GM12878 (cell line): ENCODE measurements at regions not wholly inside any gene's neighbourhood (a gene's known extent, or its start where the extent isn't known, plus 50 kb on each side); places are given as distances from the start of the nearest gene placed in this dataset.

Source experiments
- ATAC-seq: fragments of 200-7000 bp; cut with Tn5 transposase; 3 replicates; pipeline ENCODE4 v1.9.1; 2020; ENCODE audit warnings: mild to moderate bottlenecking, moderate library complexity
- BruUV-seq: library from RNA; stranded (reverse); fragments of 400-500 nt; replicated peaks from 2 replicates; lab custom pipeline; 2021; lab: Mats Ljungman, UMichigan
- CTCF ChIA-PET: fragments of 300-600 bp; sonication (Branson Sonifier 250); formaldehyde crosslinking; extraction: SDS; loops from one replicate; lab custom pipeline; 2021; ENCODE audit warnings: inconsistent platforms; lab: Yijun Ruan, JAX
- POLR2A ChIA-PET: fragments of 350-600 bp; formaldehyde crosslinking; extraction: SDS; loops from one replicate; lab custom pipeline; 2021; ENCODE audit warnings: inconsistent platforms; lab: Charles Lee
- RAD21 ChIA-PET: fragments of 300-600 bp; sonication (Branson Sonifier 250); formaldehyde crosslinking; loops from one replicate; lab custom pipeline; 2023; ENCODE audit warnings: antibody characterized with exemption; ENCODE audit not compliant: unreplicated experiment; lab: Charles Lee
- SMC1A ChIA-PET: fragments of 300-600 bp; sonication (Branson Sonifier 250); formaldehyde crosslinking; loops from one replicate; lab custom pipeline; 2023; ENCODE audit not compliant: unreplicated experiment, uncharacterized antibody; lab: Charles Lee
- DNase-seq: peaks from one replicate; pipeline ENCODE4 v3.0.0-alpha.2; 2011; ENCODE audit warnings: low read depth, low spot score
- FAIRE-seq: peaks from 3 replicates; lab custom pipeline; 2011; peaks lifted over from hg19 to GRCh38; lab: Jason Lieb, UNC
- H2AFZ ChIP-seq: 2 replicates; pipeline ENCODE4 v1.6.0; 2011; ENCODE audit warnings: low read depth, low read length, control low read depth; ENCODE audit not compliant: control insufficient read depth
- H3K27ac ChIP-seq: 2 replicates; pipeline ENCODE4 v1.5.1; 2011; ENCODE audit warnings: control low read depth; ENCODE audit not compliant: control insufficient read depth, insufficient read depth
- H3K27me3 ChIP-seq, 2 experiments: replicated peaks in 1 of 2; 2 replicates each; pipeline versions ENCODE4 v1.6.0 to v1.6.1; 2011; ENCODE audit warnings: low read length in 1 of 2; ENCODE audit not compliant: control insufficient read depth in 2 of 2, insufficient read depth in 2 of 2
- H3K36me3 ChIP-seq, 2 experiments: 2 replicates each; pipeline ENCODE4 v1.5.1; 2011; ENCODE audit warnings: low read length in 1 of 2; ENCODE audit not compliant: control insufficient read depth in 2 of 2, insufficient read depth in 2 of 2
- H3K4me1 ChIP-seq: 2 replicates; pipeline ENCODE4 v1.6.1; 2011; ENCODE audit warnings: mild to moderate bottlenecking, low read length, moderate library complexity, mixed read lengths; ENCODE audit not compliant: control insufficient read depth, insufficient read depth
- H3K4me2 ChIP-seq: 2 replicates; pipeline ENCODE4 v1.6.0; 2011; ENCODE audit warnings: control low read depth; ENCODE audit not compliant: control insufficient read depth, insufficient read depth
- H3K4me3 ChIP-seq: fragments of 200-600 bp; sonication (generic); 2 replicates; pipeline ENCODE4 v1.5.1; 2016
- H3K79me2 ChIP-seq: 2 replicates; pipeline ENCODE4 v1.6.0; 2011; ENCODE audit warnings: low read length; ENCODE audit not compliant: control insufficient read depth, insufficient read depth
- H3K9ac ChIP-seq: 2 replicates; pipeline ENCODE4 v1.8.0; 2011; ENCODE audit warnings: low read length, control low read depth, mixed read lengths; ENCODE audit not compliant: control insufficient read depth, insufficient read depth
- H3K9me3 ChIP-seq: replicated peaks from 3 replicates; pipeline ENCODE4 v1.5.1; 2011; ENCODE audit warnings: mild to moderate bottlenecking, low read length; ENCODE audit not compliant: control insufficient read depth, insufficient read depth
- H4K20me1 ChIP-seq: 2 replicates; pipeline ENCODE4 v1.6.0; 2011; ENCODE audit not compliant: control insufficient read depth, insufficient read depth
- ATF7 ChIP-seq: fragments of 450-650 bp; IDR thresholded peaks from 2 replicates; pipeline ENCODE4 v1.6.1; 2016; ENCODE audit warnings: low read depth, mild to moderate bottlenecking
- HDGF ChIP-seq: fragments of 450-650 bp; IDR thresholded peaks from 2 replicates; pipeline ENCODE4 v1.6.1; 2016; ENCODE audit warnings: antibody characterized with exemption
- POLR2AphosphoS2 ChIP-seq: IDR thresholded peaks from 2 replicates; pipeline ENCODE4 v1.6.1; 2011; ENCODE audit warnings: low read depth, mild to moderate bottlenecking, low read length, improper control_type of control experiment, moderate library complexity
- SIX5 ChIP-seq: IDR thresholded peaks from 2 replicates; pipeline ENCODE4 v1.6.1; 2011; ENCODE audit warnings: mild to moderate bottlenecking, low read depth, low read length, moderate library complexity; ENCODE audit not compliant: severe bottlenecking
- TCF7 ChIP-seq: IDR thresholded peaks from 2 replicates; pipeline ENCODE4 v1.6.1; 2014; ENCODE audit warnings: antibody characterized with exemption, borderline replicate concordance
- WRNIP1 ChIP-seq: IDR thresholded peaks from 2 replicates; pipeline ENCODE4 v1.6.1; 2011; ENCODE audit warnings: low read depth, low read length, improper control_type of control experiment, borderline replicate concordance
- ZSCAN29 ChIP-seq: fragments of 450-650 bp; IDR thresholded peaks from 2 replicates; pipeline ENCODE4 v1.6.1; 2017; ENCODE audit warnings: mild to moderate bottlenecking, moderate library complexity
- WGBS: methylation state at CpG from one replicate; pipeline ENCODE4 v1.1.6; 2016; ENCODE audit warnings: low lambda C conversion rate; ENCODE audit not compliant: insufficient replicate concordance, insufficient coverage; ENCODE audit errors: missing lambda C conversion rate; 5-methylcytosine and 5-hydroxymethylcytosine counted together
- in situ Hi-C: fragments of 300-500 bp; cut with MboI; formaldehyde crosslinking; loops from 9 replicates; pipeline ENCODE4 v1.14.3; 2018; ENCODE audit warnings: mixed read lengths
- intact Hi-C: fragments of 100-400 bp; cut with micrococcal nuclease; formaldehyde crosslinking; loops from one replicate; pipeline ENCODE4 v1.14.2; 2022; ENCODE audit not compliant: unreplicated experiment
- TF ChIP-seq, protein P1 (sequence below): fragments of 450-650 bp; IDR thresholded peaks from 2 replicates; pipeline ENCODE4 v1.6.1; 2017; ENCODE audit warnings: mild to moderate bottlenecking

DNA sequence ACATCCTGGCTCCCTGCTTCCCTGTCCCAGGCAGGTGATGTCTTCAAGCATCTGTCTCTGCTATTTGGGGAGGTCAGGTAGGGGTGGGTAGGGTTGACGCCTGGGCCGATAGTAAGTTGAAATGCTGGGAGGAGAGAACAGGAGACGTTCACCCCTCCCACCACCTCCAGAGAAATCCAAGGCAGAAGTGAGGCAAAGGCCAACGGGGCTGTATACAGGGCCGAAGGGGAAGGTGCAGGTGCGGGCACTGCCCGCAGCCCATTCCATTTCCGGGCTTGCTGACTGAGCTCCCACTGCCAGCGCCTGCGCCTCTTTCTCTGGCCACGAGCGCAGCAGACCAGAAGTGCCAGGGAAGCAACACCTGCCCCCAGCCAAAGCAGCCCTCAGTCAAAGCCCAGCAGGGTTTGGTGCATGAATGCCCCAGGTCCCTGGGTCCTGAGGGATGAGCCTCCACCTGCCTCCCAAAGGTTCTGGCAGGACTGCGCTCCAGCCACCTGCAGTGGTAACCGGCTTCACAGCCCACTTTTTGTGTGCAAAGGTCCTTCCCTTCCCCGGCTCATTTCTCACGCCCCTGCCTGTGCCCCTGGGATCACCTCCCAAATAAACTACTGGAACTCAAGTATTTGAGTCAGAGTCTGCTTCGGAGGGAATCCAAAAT is 127.6 kb upstream of the TNRC6C start:
- no peak overlapping the region for H3K9ac ChIP-seq

GRCh38 chr17:77831474-77832179 is 126.9 kb upstream of the TNRC6C start:
- intact Hi-C loops: loop anchor here (10.0 kb wide), 1 partner anchor 53 kb away; no protein-coding TSS in a partner anchor
- Histone ChIP-seq H3K27me3 (no peaks in the 10 kb centered on the region), H4K20me1 (no peaks in the 10 kb centered on the region), H3K4me1 (peaks cover 6% of the 10 kb centered on the region), H3K9me3 (no peaks in the 10 kb centered on the region; the same call in 2 of the 3 replicates), H3K4me3 (no peak overlapping the region), H3K9ac (no peak overlapping the region), H3K79me2 (no peaks in the 10 kb centered on the region), H2AFZ (no peak overlapping the region), H3K36me3 (no peaks in the 10 kb centered on the region), H3K27ac (no peak overlapping the region), H3K4me2 (no peak overlapping the region)
- no peak for DNase-seq
- ATAC-seq: no peak
- no TSS peak for BruUV-seq
- ChIA-PET POLR2A (interaction anchor here (0.9 kb wide), 1 partner anchor 38 kb away, joined by 3 read pairs; no protein-coding TSS in a partner anchor), CTCF (no interaction called here), RAD21 (no interaction called here), SMC1A (interaction anchor here (0.7 to 3.1 kb wide), 3 partner anchors 13 to 36 kb away, joined by 3 to 22 read pairs (median 3); no protein-coding TSS in a partner anchor)
- no peak for FAIRE-seq
- in situ Hi-C loops: no loop called here
- TF ChIP-seq TCF7: no peak
- TF ChIP-seq ZSCAN29: no peak
- TF ChIP-seq WRNIP1: no peak
- TF ChIP-seq, protein P1, sequence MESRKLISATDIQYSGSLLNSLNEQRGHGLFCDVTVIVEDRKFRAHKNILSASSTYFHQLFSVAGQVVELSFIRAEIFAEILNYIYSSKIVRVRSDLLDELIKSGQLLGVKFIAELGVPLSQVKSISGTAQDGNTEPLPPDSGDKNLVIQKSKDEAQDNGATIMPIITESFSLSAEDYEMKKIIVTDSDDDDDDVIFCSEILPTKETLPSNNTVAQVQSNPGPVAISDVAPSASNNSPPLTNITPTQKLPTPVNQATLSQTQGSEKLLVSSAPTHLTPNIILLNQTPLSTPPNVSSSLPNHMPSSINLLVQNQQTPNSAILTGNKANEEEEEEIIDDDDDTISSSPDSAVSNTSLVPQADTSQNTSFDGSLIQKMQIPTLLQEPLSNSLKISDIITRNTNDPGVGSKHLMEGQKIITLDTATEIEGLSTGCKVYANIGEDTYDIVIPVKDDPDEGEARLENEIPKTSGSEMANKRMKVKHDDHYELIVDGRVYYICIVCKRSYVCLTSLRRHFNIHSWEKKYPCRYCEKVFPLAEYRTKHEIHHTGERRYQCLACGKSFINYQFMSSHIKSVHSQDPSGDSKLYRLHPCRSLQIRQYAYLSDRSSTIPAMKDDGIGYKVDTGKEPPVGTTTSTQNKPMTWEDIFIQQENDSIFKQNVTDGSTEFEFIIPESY: no peak
- TF ChIP-seq SIX5: no peak
- no peak for TF ChIP-seq POLR2AphosphoS2
- no peak for TF ChIP-seq ATF7
- WGBS: 65% methylated on average over 17 of the region's 17 CpGs

More for the DNA sequence above, 127.6 kb upstream of the TNRC6C start:
- ChIA-PET RAD21 (interaction anchor here (0.6 to 2.0 kb wide), 2 partner anchors 16 to 38 kb away, joined by 3 to 6 read pairs; no protein-coding TSS in a partner anchor), CTCF (interaction anchor here (1.0 kb wide), 1 partner anchor 188 kb away, joined by 3 read pairs; no protein-coding TSS in a partner anchor), POLR2A (no interaction called here), SMC1A (interaction anchor here (1.0 kb wide), 1 partner anchor 13 kb away, joined by 3 read pairs; no protein-coding TSS in a partner anchor)
- H3K4me3 ChIP-seq: no peak overlapping the region
- H3K27me3 ChIP-seq: no peaks in the 10 kb centered on the region
- DNase-seq (no peak), FAIRE-seq (no peak), ATAC-seq (no peak)
- no peaks in the 10 kb centered on the region for H4K20me1 ChIP-seq
- no TSS peak for BruUV-seq
- no peak overlapping the region for H3K27ac ChIP-seq
- intact Hi-C loops: loop anchor here (10.0 kb wide), 1 partner anchor 54 kb away; no protein-coding TSS in a partner anchor
- H3K36me3 ChIP-seq: no peaks in the 10 kb centered on the region
- no peaks in the 10 kb centered on the region for H3K79me2 ChIP-seq
- TF ChIP-seq HDGF: no peak
- in situ Hi-C loops: no loop called here
- 68% methylated on average over 17 of the region's 17 CpGs for WGBS
- no peak overlapping the region for H3K4me2 ChIP-seq
- no peaks in the 10 kb centered on the region for H3K9me3 ChIP-seq
- H3K4me1 ChIP-seq: peaks cover 6% of the 10 kb centered on the region
- H2AFZ ChIP-seq: no peak overlapping the region
